ENCODE measurements at regions not wholly inside any gene's neighbourhood (a gene's known extent, or its start where the extent isn't known, plus 50 kb on each side); places are given as distances from the start of the nearest gene placed in this dataset.
A peak's percentile ranks its signal among the peaks of the same experiment; 100 is the strongest.

DNA sequence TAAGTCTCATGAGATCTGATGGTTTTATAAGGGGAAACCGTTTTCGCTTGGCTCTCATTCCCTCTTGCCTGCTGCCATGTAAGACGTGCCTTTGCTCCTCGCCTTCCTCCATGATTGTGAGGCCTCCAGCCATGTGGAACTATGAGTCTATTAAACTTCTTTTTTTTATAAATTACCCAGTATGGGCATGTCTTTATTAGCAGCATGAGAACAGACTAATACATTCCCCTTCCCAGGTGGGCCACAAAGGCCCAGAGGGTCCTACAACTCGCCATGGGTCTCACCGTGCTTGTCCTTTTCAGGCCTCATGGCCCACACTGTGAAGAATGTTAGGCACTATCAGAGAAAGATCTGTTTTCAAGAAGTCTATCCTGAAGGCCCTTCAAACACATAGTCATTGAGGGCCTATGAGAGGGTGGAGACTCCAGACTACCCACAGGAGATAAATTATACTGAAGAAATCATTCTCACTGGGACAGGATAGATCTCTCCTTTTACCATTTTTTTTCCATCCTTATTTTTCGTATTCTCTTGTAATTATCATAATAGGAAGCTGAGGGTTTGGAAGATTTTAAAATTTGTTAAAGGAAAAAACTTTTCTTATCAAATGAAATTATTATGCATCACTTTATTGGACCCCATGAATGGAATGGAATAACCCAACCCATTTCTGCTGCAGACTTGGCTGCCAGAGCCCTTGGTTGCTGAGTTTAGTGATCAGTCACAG, 57.2 kb upstream of the EPCAM start:
- in situ Hi-C loops (cut with MboI) (loop anchor here (25.0 kb wide), 1 partner anchor 1325 kb away; no protein-coding TSS in a partner anchor), intact Hi-C loops (cut with micrococcal nuclease) (no loop called here)
- no peaks in the 10 kb centered on the region for H3K27me3 ChIP-seq (ENCODE audit: control insufficient read depth in 2 of 2, insufficient read depth in 2 of 2, low read length in 2 of 2)
- no peak overlapping the region for H3K9ac ChIP-seq (ENCODE audit: insufficient read depth in 1 of 2, low read depth in 2 of 2, low read length in 2 of 2)
- no peak for DNase-seq (ENCODE audit: extremely low read depth in 1 of 4, low spot score in 3 of 4)
- no peaks in the 10 kb centered on the region for H3K79me2 ChIP-seq (ENCODE audit: control insufficient read depth, insufficient read depth, low read length)
- no peak overlapping the region for H3K4me3 ChIP-seq
- no peaks in the 10 kb centered on the region for H3K9me3 ChIP-seq (replicated peaks; ENCODE audit: control insufficient read depth, insufficient read depth, low read depth, low read length)
- POLR2A ChIA-PET: interaction anchor here (0.6 kb wide), 2 partner anchors 475 to 1548 kb away, joined by 3 read pairs; no protein-coding TSS in a partner anchor
- H3K4me2 ChIP-seq (ENCODE audit: insufficient read depth, low read length): no peak overlapping the region
- H3K27ac ChIP-seq (ENCODE audit: extremely low read depth, low read depth, low read length): no peak overlapping the region
- peak; percentile 7 for TF ChIP-seq ZFP36 (IDR thresholded peaks at IDR 0.05; ENCODE audit: low read depth, low read length, partially characterized antibody)
- no peak for TF ChIP-seq NUFIP1 (IDR thresholded peaks at IDR 0.05; ENCODE audit: partially characterized antibody)
- TF ChIP-seq MTA2 (IDR thresholded peaks at IDR 0.05; ENCODE audit: low read depth): no peak
- TF ChIP-seq SNIP1 (IDR thresholded peaks at IDR 0.05; ENCODE audit: low read depth): no peak
- no peak for TF ChIP-seq TSC22D4 (tag; IDR thresholded peaks at IDR 0.05)
- no peak for TF ChIP-seq SP1 (CRISPR knock-in tag; IDR thresholded peaks at IDR 0.05)
- TF ChIP-seq, protein P1, sequence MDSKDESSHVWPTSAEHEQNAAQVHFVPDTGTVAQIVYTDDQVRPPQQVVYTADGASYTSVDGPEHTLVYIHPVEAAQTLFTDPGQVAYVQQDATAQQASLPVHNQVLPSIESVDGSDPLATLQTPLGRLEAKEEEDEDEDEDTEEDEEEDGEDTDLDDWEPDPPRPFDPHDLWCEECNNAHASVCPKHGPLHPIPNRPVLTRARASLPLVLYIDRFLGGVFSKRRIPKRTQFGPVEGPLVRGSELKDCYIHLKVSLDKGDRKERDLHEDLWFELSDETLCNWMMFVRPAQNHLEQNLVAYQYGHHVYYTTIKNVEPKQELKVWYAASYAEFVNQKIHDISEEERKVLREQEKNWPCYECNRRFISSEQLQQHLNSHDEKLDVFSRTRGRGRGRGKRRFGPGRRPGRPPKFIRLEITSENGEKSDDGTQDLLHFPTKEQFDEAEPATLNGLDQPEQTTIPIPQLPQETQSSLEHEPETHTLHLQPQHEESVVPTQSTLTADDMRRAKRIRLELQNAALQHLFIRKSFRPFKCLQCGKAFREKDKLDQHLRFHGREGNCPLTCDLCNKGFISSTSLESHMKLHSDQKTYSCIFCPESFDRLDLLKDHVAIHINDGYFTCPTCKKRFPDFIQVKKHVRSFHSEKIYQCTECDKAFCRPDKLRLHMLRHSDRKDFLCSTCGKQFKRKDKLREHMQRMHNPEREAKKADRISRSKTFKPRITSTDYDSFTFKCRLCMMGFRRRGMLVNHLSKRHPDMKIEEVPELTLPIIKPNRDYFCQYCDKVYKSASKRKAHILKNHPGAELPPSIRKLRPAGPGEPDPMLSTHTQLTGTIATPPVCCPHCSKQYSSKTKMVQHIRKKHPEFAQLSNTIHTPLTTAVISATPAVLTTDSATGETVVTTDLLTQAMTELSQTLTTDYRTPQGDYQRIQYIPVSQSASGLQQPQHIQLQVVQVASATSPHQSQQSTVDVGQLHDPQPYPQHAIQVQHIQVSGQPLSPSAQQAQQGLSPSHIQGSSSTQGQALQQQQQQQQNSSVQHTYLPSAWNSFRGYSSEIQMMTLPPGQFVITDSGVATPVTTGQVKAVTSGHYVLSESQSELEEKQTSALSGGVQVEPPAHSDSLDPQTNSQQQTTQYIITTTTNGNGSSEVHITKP (IDR thresholded peaks at IDR 0.05; ENCODE audit: partially characterized antibody): peak; percentile 65
- TF ChIP-seq ZNF431 (CRISPR knock-in tag; IDR thresholded peaks at IDR 0.05): peak; percentile 74
- TF ChIP-seq ZNF134 (CRISPR knock-in tag; conservative IDR thresholded peaks at IDR 0.05): no peak
- TF ChIP-seq HLTF (IDR thresholded peaks at IDR 0.05): no peak
- TF ChIP-seq NELFE (IDR thresholded peaks at IDR 0.05; ENCODE audit: insufficient read depth, insufficient read length): no peak
- no peak for TF ChIP-seq NFXL1 (CRISPR knock-in tag; IDR thresholded peaks at IDR 0.05)
- TF ChIP-seq XRCC5 (IDR thresholded peaks at IDR 0.05; ENCODE audit: low read depth, low read length): no peak
- TF ChIP-seq, protein P2, sequence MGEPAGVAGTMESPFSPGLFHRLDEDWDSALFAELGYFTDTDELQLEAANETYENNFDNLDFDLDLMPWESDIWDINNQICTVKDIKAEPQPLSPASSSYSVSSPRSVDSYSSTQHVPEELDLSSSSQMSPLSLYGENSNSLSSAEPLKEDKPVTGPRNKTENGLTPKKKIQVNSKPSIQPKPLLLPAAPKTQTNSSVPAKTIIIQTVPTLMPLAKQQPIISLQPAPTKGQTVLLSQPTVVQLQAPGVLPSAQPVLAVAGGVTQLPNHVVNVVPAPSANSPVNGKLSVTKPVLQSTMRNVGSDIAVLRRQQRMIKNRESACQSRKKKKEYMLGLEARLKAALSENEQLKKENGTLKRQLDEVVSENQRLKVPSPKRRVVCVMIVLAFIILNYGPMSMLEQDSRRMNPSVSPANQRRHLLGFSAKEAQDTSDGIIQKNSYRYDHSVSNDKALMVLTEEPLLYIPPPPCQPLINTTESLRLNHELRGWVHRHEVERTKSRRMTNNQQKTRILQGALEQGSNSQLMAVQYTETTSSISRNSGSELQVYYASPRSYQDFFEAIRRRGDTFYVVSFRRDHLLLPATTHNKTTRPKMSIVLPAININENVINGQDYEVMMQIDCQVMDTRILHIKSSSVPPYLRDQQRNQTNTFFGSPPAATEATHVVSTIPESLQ (CRISPR knock-in tag; IDR thresholded peaks at IDR 0.05): no peak
- peaks cover 16 to 17% of the 10 kb centered on the region in 2 experiments for H3K4me1 ChIP-seq (replicated peaks in 1 of 2; ENCODE audit: control insufficient read depth in 2 of 2, insufficient read depth in 2 of 2, low read length in 2 of 2)
- no peak overlapping the region for H2AFZ ChIP-seq (ENCODE audit: low read depth, low read length)
- FAIRE-seq: no peak
- CTCF ChIA-PET (ENCODE audit: low intra/inter-chr PET ratio): no interaction called here
- WGBS (ENCODE audit: insufficient coverage, low coverage, missing lambda C conversion rate): 47% methylated on average over 7 of the region's 7 CpGs
- ATAC-seq: no peak
- no peaks in the 10 kb centered on the region for H3K9me1 ChIP-seq (ENCODE audit: control insufficient read depth, insufficient read depth, low read length)
- no peaks in the 10 kb centered on the region for H4K20me1 ChIP-seq (replicated peaks; ENCODE audit: control insufficient read depth, insufficient read depth, low read length)
- BruUV-seq (replicated peaks): no TSS peak
- no peaks in the 10 kb centered on the region for H3K36me3 ChIP-seq (ENCODE audit: control insufficient read depth, insufficient read depth, low read length)

Data from K562 (cell line).